ENCODE measurements at regions not wholly inside any gene's neighbourhood (a gene's known extent, or its start where the extent isn't known, plus 50 kb on each side); places are given as distances from the start of the nearest gene placed in this dataset.

DNA sequence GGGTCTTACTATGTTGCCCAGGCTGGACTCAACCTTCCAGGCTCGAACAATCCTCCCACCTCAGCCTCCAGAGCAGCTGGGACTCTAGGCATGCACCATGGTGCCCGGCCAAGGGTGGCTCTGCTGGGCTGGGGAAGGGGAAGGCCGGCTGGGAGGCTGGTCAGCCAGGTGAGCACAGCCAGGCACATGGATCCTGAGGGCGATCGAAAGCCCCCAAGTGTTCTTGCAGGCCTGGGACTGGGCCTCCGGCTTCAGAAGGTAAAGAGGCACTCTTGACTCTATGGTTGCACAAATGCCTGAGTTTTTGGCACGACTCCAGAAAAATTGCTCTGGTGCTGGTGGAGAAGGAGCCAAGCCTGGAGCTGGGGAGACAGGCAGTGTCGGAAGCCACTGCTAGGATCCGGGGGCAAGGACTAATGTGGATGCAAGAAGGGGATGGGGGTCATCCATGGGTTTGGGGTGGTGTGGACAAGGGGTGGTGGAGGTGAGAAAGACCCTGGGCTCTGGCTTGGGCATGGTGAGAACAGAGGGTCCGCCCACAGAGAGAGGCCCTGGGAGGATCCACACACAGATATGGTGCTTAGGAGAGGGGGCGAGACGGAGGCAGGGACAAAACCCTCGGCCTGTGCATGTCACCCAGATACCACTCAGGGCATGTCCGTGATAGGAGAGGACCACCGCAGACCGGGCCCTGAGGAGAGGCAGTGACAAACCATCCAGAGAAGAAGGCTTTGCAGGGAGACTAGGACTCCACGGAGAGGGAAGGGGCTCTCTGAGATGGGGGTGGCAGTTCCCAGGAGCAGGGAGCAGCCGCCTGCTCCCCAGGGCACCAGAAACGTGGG, 51.1 kb upstream of the COL5A1 start:
- no peak for DNase-seq

DNA sequence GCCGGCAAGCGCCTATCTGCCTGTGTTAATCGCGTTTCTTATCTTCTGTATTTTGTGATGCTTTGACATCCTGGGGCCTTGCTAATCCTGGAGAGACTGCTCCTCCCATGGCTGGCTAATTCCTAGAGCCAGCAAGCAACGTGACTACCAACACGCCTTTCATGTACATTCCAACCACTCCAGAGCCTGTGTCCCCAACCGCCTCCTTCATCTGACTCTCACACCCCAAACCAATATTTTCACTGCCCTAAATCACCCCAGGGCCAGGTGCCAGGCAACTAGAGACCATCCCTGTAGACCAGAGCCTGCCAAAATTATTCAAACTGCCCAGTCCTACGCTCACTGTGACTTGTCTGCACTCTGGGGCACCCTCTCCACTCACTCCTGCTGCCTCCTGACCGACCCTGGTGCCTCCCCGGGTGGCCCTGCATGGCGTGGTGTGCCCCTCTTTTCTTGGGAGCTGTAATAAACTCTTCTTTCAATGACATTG, 50.5 kb upstream of the COL5A1 start:
- DNase-seq = no peak

DNA sequence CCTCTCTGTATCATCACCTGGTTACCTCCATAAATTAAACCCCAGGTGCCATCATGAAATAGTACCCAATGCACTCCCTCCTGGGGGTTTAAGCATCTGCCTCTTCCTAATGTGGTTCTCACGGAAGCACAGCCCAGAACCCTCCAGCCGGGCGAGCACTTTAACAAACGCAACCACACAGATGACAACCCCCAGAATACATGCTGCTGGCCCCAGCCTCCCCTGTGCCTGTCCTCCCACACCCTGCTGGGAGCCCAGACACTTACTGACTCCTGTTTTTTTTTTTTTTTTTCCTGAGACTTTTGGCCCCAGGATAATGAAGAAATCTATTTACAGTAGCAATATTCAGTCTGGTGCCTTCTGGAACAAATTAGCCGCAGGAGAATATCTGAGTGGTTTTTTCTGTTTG, 50.0 kb upstream of the COL5A1 start:
- no peak for DNase-seq

Data from activated T-cell treated with anti-CD3 and anti-CD28 coated beads, Interleukin-2, amount 50 U/mL, for 48 hours (primary cell).